ENCODE measurements at regions not wholly inside any gene's neighbourhood (a gene's known extent, or its start where the extent isn't known, plus 50 kb on each side); places are given as distances from the start of the nearest gene placed in this dataset.

DNA sequence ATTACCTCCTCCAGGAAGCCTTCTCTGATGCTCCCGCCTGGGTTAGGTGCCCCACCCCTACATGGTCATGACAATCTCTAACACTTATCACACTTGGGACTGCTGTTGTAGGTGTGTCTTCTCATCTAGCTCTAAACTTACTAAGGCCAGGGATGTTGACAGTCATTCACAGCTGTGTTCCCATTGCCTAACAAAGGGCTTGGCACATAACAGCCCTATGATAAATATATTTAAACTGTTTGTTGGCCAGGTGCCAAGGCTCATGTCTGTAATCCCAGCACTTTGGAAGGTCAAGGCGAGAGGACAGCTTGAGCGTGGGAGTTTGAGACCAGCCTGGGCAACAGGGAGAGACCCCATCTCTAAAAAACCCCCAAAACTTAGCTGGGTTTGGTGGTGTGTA is 98.8 kb upstream of the RGS6 start:
- no peak for DNase-seq

DNA sequence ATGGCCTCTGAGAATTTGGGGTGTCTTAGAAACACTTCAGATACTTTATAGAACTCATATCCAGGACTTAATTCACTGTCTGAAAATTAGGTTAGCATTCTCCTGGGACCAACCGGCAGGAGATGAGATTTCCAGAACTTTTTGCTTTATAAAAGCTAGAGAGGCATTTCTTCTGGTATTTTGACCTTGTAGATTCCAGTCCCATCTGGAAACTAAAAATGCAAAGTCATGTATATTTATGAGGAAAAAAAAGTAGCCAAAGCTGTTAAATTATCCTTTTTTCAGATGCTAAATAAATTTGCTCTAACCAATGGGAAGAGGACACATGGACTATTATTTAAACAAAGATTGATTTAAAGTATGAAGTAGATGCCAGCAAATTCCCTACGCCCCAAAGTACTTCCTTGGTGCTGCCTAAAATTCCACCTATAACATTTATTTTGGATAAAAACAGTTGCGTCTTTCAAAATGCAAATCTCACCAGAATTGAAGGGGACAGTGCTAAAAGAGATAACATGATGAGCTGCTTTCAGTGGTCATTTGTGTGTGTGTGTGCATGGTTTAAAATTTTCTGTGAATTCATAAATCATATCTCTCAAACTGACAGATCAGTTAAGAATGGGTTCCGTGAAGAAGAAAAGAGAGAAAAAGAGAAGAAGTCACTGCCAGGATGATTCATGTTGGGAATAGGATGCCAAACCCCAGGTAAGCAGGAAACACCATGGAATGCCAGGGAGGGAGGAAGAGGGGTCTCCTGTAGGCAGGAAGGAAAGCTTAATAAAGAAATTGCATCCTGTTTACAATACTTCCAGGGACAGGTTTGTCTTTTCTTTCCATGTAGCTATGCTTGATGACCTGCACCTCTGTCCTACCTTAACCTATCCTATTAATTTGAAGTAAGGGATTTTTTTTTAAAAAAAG is 97.7 kb upstream of the RGS6 start:
- DNase-seq = no peak

GRCh38 chr14:71852181-71852580 is 80.0 kb upstream of the RGS6 start:
- DNase-seq = no peak

GRCh38 chr14:71855399-71856036 is 76.7 kb upstream of the RGS6 start:
- DNase-seq = no peak

DNA sequence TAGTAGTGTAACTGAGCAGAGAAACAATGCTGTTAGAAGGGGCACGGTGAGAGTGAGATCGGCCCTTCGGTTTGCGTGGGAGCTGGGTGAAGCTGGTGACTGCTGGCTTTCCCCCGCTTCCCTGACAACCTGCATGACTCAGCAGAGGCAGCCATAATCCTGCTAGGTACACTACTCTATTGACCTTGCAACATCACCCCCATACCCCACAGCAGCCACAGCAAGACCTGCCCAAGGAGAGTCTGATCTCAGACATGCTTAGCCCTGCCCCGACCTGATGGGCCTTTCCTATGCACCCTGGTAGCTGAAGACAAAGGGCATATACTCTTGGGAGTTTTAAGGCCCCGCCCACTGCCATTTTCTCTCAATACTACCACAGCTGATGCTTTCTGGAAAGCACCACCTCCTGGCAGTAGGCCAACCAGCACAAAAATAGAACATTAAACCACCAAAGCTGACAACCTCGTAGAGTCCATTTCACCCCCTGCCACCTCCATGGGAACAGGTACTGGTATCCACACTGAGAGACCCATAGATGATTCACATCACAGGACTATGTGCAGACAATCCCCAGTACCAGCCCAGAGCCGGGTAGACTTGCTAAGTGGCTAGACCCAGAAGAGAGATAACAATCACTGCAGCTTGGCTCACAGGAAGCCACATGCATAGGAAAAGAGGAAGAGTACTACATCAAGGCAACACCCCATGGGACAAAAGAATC is 75.9 kb upstream of the RGS6 start:
- no peak for DNase-seq

DNA sequence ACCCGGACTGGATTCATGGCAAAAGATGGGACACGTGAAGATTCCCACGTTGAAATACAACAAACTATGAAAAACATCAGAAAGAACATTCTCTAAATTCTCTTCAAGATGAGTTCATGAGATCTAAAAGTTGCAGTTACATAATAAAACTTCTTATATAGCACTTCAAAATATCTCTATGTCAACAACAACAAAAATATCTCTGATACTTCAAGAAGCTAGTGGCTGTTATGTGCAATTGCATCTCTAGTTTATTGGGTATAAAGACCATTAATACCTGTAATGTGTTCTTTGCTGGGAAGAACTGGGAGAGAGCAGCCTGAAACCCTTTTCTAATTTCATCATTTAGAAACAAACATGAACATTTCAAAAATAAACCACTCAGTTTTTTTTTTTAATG is 69.2 kb upstream of the RGS6 start:
- DNase-seq = no peak

GRCh38 chr14:71863766-71864165 is 68.5 kb upstream of the RGS6 start:
- no peak for DNase-seq
